GM21367 (cell line): ENCODE measurements at regions not wholly inside any gene's neighbourhood (a gene's known extent, or its start where the extent isn't known, plus 50 kb on each side); places are given as distances from the start of the nearest gene placed in this dataset.

Experiments
- ATAC-seq: cut with Tn5 transposase; IDR thresholded peaks from one replicate; pipeline ENCODE4 v1.9.1; 2021; ENCODE audit not compliant: unreplicated experiment

GRCh38 chr9:14399756-14400657, 86.1 kb upstream of the NFIB start:
- ATAC-seq: no peak

- ATAC-seq: no peak
Observed at GRCh38 chr9:14398473-14398872, 84.5 kb upstream of the NFIB start.

GRCh38 chr9:14396171-14396570, 82.2 kb upstream of the NFIB start:
- ATAC-seq: no peak

- no peak for ATAC-seq
Observed at GRCh38 chr9:14395317-14396082, 81.6 kb upstream of the NFIB start.

GRCh38 chr9:14393418-14393817, 79.5 kb upstream of the NFIB start:
- ATAC-seq: no peak

GRCh38 chr9:14391620-14392019, 77.7 kb upstream of the NFIB start:
- ATAC-seq: no peak

GRCh38 chr9:14389657-14390056, 75.7 kb upstream of the NFIB start:
- no peak for ATAC-seq

GRCh38 chr9:14389146-14389545, 75.2 kb upstream of the NFIB start:
- no peak for ATAC-seq

- no peak for ATAC-seq
Observed at GRCh38 chr9:14383773-14384172, 69.8 kb upstream of the NFIB start.

- no peak for ATAC-seq
Observed at GRCh38 chr9:14383294-14383693, 69.4 kb upstream of the NFIB start.

- no peak for ATAC-seq
Observed at GRCh38 chr9:14380061-14380836, 66.3 kb upstream of the NFIB start.

GRCh38 chr9:14379280-14379679, 65.3 kb upstream of the NFIB start:
- ATAC-seq: no peak

- ATAC-seq: no peak
Observed at GRCh38 chr9:14373706-14374105, 59.8 kb upstream of the NFIB start.

- ATAC-seq: no peak
Observed at GRCh38 chr9:14373336-14373666, 59.4 kb upstream of the NFIB start.

GRCh38 chr9:14372437-14373335, 58.7 kb upstream of the NFIB start:
- ATAC-seq: no peak

- ATAC-seq: no peak
Observed at GRCh38 chr9:14369011-14369410, 55.1 kb upstream of the NFIB start.

GRCh38 chr9:14366076-14366475, 52.1 kb upstream of the NFIB start:
- no peak for ATAC-seq

- ATAC-seq: no peak
Observed at GRCh38 chr9:14365670-14366069, 51.7 kb upstream of the NFIB start.
